NOMO-1 treated with DMSO at 0.1 percent for 48 hours (cell line): ENCODE measurements at regions not wholly inside any gene's neighbourhood (a gene's known extent, or its start where the extent isn't known, plus 50 kb on each side); places are given as distances from the start of the nearest gene placed in this dataset.

Experiments used
- DNase-seq: peaks from one replicate; lab custom pipeline; 2025; ENCODE audit not compliant: unreplicated experiment; lab: John Stamatoyannopoulos, UW

DNA sequence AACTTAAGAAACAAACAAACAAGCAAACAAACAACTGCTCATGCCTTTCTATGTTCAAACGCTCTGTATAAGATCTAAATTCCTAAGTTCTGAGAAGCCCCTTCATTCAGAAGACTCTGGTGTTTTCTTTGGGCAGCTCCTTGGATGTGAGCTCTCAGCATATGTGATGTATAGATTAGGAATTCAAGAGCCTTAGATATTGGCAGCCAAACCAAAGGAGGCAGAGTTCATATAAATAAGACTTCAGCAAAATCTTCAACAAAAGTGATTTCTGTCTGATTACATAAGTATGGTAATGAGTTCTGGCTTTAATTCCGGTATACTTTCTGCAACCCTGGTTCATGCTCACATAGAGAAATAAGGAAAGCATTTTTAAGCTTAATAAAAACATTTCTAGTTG is 145.6 kb downstream of the DYRK2 start:
- no peak for DNase-seq

DNA sequence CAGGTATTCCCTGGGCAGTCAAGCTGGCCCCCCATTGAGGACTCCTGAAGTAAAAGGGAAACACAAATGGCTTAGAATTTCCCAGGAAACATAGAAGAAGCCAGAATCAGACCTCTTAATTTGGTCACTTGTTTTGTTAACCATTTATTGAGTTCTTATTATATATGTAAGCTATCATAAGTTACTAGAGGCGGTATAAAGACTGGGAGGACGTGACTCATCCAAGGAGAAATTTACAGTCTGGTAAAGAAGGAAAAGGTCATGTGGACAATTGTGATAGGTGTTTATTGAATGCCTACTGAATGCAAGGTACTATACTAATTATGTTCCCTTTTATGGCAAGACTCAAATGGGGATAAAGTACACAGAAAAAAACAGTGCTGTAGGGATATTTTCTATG is 146.7 kb downstream of the DYRK2 start:
- DNase-seq = no peak

DNA sequence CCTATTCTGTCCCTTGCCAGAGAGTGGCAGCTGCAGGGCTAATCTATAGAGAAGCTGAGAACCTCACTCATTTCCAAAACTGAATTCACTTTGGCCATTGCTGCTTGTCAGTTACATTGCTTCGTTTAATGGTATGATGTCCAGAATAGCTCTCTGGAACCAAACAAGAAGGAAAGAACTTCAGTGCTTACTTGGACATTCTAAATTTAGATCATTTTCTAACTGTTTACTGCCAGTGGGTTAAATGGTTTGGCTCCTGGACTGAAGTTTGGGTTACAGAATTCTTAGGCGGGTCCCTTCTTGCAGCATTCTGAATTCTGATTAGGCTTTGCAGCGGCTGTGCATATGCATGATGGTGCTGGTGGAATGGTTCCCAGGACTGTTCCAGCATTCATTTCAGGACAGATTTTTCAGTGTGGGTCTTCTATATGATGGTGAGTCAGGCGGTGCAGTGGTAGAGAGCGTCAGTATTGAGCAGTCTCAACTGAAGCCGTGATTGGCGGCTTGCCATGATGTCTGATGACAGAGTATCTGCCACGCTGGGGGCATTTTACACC is 148.7 kb downstream of the DYRK2 start:
- no peak for DNase-seq

DNA sequence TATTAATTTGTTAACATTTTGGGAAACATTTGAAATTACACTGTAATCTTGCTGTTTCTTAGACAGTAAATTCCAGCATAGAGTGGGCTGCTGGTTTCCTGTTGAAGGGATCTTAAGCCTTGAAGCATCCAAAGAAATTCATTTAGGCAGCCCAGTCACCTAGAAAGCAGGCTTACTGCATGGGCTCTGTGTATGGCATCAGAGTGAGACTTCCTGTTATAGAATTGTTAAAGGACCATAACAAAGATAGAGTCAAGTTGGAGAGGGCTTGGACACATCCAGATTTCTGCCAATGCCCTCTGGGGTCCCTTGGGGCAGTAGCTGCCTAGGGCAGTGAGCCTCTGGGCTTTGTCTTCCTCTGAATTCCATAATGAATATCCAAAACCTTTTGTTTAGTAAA is 149.2 kb downstream of the DYRK2 start:
- no peak for DNase-seq

- DNase-seq = no peak
Measured at GRCh38 chr12:67798768-67799167, 150.2 kb downstream of the DYRK2 start.

DNA sequence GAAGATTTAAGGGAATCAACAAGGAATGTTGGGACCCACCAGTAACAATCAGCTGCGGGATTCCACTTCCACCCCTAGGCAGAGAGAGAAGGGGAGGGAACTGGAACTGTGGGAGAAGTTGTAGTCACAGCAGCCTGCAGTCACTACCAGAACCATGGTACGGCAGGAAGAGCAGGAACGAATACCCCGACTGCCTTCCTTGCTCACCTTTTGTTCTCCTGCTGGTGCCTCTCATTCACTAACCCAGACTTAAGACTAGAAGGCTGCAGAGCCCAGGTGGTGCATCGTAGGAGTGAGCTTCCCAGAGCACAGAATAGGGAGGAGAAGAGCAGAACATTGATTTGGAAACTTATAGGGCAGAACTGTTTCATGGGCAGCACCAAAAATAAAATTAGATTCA is 154.2 kb downstream of the DYRK2 start:
- no peak for DNase-seq

- no peak for DNase-seq
Measured at GRCh38 chr12:67803278-67803993, 154.9 kb downstream of the DYRK2 start.

GRCh38 chr12:67804168-67804567 is 155.6 kb downstream of the DYRK2 start:
- DNase-seq = no peak

- DNase-seq = no peak
Measured at GRCh38 chr12:67807814-67808213, 159.3 kb downstream of the DYRK2 start.

DNA sequence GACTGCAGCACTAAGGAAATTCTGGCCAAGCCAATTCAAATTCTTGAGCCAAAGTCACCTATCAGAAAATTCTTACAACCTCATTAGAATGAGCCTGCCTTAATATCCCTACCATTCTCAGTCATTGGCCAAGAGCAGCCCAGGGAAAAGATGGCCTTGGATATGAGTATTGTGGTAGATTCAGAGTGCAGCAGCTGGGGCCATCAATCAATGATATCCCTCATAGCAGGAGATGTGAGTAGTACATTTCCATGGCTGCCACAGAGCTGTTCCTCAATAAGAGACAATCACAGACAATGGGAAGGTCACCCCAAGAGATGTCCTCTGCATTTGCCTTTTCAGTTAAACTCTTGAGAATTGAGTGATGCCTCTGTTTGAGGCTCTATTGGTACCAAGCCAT is 161.6 kb downstream of the DYRK2 start:
- no peak for DNase-seq

DNA sequence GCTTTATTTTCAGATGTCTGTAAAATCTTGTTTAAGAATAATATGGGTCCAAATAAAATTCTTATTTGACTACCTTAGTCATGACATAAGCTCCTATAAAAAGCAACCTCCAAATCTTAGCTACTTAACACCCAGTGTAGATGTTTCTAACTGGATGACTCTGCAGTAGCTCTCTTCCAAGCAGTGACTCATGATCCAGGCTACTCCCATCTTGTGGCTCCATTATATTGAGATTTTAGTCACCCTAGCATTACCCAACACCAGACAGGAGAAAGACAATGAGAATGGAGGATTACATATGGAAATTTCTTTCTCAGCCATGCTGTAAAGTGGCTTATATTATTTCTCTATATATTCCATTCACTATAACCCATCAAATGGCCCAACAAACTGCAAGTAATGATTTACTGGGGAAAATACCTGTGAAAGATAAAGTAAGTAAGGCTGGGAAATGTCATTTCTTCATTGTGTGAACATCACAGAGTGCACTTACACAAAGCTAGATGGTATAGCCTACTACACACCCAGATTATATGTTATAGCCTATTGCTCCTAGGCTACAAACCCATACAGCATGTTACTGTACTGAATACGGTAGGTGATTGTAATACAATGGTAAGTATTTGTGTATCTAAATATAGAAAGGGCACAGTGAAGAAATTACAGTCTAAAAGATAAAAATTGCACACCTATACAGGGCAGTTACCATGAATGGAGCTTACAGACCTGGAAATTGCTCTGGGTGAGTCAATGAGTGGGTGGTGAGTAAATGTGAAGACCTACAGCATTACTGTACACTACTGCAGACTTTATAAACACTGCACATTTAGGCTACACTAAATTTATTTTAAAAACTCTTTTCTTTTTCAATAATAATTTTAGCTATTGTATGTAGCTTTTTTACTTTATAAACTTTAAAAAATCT is 163.2 kb downstream of the DYRK2 start:
- DNase-seq = no peak

- no peak for DNase-seq
Measured at GRCh38 chr12:67813456-67813904, 164.9 kb downstream of the DYRK2 start.

GRCh38 chr12:67816269-67816668 is 167.7 kb downstream of the DYRK2 start:
- no peak for DNase-seq

DNA sequence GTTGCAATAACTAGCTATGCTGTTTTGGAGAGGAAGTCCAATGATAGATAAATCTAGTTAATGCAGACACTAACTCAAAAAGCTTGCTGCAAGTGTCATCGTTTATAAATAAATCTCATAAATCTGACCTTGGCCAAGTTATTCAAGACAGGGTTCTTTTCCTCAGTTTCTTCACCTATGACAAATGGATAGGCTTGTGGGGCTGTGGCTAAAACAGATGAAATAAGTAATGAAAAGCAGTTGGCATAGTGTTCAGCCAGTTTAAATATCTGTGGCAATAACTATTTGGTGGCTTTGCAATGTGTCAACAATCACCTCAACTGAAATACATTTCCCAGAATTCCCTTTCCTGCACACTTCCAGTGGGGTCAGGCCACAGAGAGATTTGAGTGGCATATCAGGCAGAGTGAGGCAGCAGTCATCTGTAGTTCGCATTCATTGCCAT is 169.9 kb downstream of the DYRK2 start:
- no peak for DNase-seq

- no peak for DNase-seq
Measured at GRCh38 chr12:67819902-67820301, 169.3 kb upstream of the IFNG-AS1 start.

GRCh38 chr12:67820694-67821093 is 168.6 kb upstream of the IFNG-AS1 start:
- DNase-seq = no peak

GRCh38 chr12:67822826-67823225 is 166.4 kb upstream of the IFNG-AS1 start:
- DNase-seq = no peak

DNA sequence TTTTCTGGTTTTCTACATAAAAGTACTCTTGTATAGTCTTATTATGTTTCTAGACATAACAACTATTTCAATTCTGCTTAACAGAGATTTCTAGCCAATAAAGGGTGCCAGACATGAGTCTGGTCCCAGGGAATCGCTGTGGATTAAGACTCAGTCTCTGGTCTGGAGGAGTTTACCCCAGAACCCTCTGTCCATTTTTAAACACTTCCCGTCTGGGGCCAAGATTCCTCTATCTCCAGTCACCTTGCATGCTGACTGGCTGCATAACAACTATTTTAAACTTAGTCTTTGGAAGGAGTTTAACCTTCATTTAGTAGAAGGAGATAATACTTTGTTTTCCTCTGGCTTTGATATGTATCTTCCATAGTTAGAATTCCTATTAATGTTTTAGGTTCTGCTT is 163.1 kb upstream of the IFNG-AS1 start:
- DNase-seq = no peak

- no peak for DNase-seq
Measured at GRCh38 chr12:67826946-67827720, 162.1 kb upstream of the IFNG-AS1 start.

- DNase-seq = no peak
Measured at GRCh38 chr12:67827820-67828383, 161.3 kb upstream of the IFNG-AS1 start.

DNA sequence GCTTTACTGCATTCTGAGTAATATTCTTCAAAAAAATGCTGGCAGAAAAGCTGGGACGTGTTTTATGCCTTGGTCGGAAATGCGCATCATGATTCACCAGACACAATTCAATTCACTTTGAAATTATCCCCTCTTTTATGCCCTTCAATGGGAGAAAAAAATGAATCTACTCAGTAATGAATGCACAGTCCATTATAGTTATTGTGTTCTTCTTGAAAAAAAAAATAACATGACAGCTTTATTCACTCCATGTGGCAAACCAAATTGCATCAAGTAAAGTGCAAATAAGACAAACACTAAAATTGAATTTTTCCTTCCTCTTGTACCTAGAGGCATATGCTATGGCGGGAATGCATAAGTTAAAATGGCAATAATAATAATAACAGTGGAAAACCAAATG is 159.4 kb upstream of the IFNG-AS1 start:
- no peak for DNase-seq
